ENCODE measurements at regions not wholly inside any gene's neighbourhood (a gene's known extent, or its start where the extent isn't known, plus 50 kb on each side); places are given as distances from the start of the nearest gene placed in this dataset.

DNA sequence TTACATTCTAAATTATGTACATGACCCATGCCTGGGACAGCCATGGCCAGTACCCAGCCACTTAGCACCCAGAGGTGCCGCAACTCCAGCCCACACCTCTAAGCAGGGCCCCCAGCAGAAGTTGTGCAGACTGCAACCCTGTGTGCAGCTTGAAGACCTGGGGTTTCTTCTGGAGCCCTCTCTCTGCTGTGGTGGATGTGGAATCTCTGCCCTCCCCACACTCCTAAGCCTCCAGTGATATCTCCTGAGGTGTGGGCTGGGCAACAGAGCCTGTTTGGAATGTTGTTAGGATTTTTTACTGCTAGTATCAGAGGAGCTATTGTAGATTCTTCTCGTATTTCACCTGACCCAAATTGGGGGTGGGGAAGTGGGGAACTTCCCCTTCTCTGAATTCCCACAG, 59.4 kb upstream of the TUNAR start:
- TF ChIP-seq EZH2 (IDR thresholded peaks at IDR 0.05; ENCODE audit: insufficient read depth, poor library complexity, severe bottlenecking) (no peak), EZH2phosphoT487 (IDR thresholded peaks at IDR 0.05; ENCODE audit: insufficient read depth, low read depth) (no peak)

Measured in GM23248 (cell line).